Neural crest cell (in vitro differentiated cells): ENCODE measurements at regions not wholly inside any gene's neighbourhood (a gene's known extent, or its start where the extent isn't known, plus 50 kb on each side); places are given as distances from the start of the nearest gene placed in this dataset.

Source experiments
- DNase-seq: peaks from one replicate; pipeline ENCODE4 v3.0.0; 2021; ENCODE audit warnings: low read depth, mixed read lengths, low spot score
- H3K27ac Mint-ChIP-seq: one replicate; pipeline ENCODE4 v1.8.0; 2021; ENCODE audit warnings: mild to moderate bottlenecking, mixed read lengths; ENCODE audit not compliant: unreplicated experiment
- H3K27me3 Mint-ChIP-seq: 2 replicates; pipeline ENCODE4 v1.8.0; 2021; ENCODE audit warnings: low read depth, mild to moderate bottlenecking, mixed read lengths
- H3K36me3 Mint-ChIP-seq: 2 replicates; pipeline ENCODE4 v1.8.0; 2021; ENCODE audit warnings: low read depth, mild to moderate bottlenecking, mixed read lengths
- H3K4me1 Mint-ChIP-seq: 2 replicates; pipeline ENCODE4 v1.8.0; 2021; ENCODE audit warnings: mixed read lengths
- H3K4me3 Mint-ChIP-seq: one replicate; pipeline ENCODE4 v1.8.0; 2021; ENCODE audit warnings: mild to moderate bottlenecking, mixed read lengths
- H3K9me3 Mint-ChIP-seq: 2 replicates; pipeline ENCODE4 v1.8.0; 2021; ENCODE audit warnings: mixed read lengths
- CTCF ChIP-seq: fragments of 200-600 bp; sonication (generic); conservative IDR thresholded peaks from 2 replicates; pipeline ENCODE4 v1.5.0; 2021; ENCODE audit warnings: antibody characterized with exemption, mild to moderate bottlenecking

- peaks cover 21% of the 10 kb centered on the region for H3K4me1 Mint-ChIP-seq
- no peak for DNase-seq
- no peaks in the 10 kb centered on the region for H3K36me3 Mint-ChIP-seq
- H3K27ac Mint-ChIP-seq: no peak overlapping the region
- no peak overlapping the region for H3K4me3 Mint-ChIP-seq
- no peaks in the 10 kb centered on the region for H3K9me3 Mint-ChIP-seq
- TF ChIP-seq CTCF: no peak
- H3K27me3 Mint-ChIP-seq: no peaks in the 10 kb centered on the region
Measured at GRCh38 chr5:72041654-72042053, 65.6 kb upstream of the MAP1B start.

GRCh38 chr5:72042097-72042496, 65.2 kb upstream of the MAP1B start:
- no peak for DNase-seq
- no peak for TF ChIP-seq CTCF
- H3K4me3 Mint-ChIP-seq: no peak overlapping the region
- peaks cover under 1% of the 10 kb centered on the region for H3K9me3 Mint-ChIP-seq
- no peaks in the 10 kb centered on the region for H3K27me3 Mint-ChIP-seq
- no peak overlapping the region for H3K27ac Mint-ChIP-seq
- H3K4me1 Mint-ChIP-seq: peaks cover 17% of the 10 kb centered on the region
- no peaks in the 10 kb centered on the region for H3K36me3 Mint-ChIP-seq

DNA sequence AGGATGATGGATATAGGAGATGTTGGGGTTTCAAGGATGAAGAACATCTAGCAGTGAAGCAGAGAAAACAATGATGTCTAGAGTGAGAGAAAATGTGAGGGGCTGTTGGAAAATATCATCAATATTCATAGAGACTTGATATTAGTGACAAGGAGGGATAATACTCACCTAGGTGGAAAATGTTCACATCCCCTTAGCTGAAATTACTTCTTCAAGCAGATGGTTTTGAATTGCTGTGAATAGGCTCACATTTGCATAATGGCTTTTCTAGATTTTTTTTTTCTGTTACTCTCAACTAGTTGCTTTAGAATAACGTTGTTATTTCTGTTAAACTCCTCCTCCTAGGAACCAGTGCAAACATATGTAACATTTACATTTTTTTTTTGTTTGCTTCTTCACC, 61.6 kb upstream of the MAP1B start:
- no peak for DNase-seq
- Mint-ChIP-seq H3K4me1 (no peaks in the 10 kb centered on the region), H3K36me3 (no peaks in the 10 kb centered on the region), H3K4me3 (no peak overlapping the region), H3K27ac (no peak overlapping the region), H3K9me3 (peaks cover 4% of the 10 kb centered on the region), H3K27me3 (no peaks in the 10 kb centered on the region)
- no peak for TF ChIP-seq CTCF

DNA sequence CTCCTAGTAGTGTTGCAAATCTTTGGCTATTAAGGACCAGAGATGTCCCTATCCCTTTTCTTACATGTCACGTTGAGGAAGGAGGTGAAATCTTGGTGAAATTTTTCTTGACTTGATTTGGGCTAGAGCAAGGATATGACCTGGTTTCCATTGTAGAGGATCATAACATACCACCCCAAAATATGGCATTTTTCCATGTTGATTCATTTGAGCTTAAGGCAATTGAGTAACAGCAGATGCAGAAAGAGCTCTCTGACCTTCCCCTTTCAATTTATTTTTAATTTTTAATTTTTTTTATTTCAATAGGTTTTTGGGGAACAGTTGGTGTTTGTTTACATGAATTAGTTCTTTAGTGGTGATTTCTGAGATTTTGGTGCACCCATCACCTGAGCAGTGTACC, 61.2 kb upstream of the MAP1B start:
- Mint-ChIP-seq H3K9me3 (peaks cover 4% of the 10 kb centered on the region), H3K27ac (no peak overlapping the region), H3K27me3 (no peaks in the 10 kb centered on the region), H3K4me3 (no peak overlapping the region), H3K36me3 (no peaks in the 10 kb centered on the region), H3K4me1 (no peaks in the 10 kb centered on the region)
- DNase-seq: no peak
- TF ChIP-seq CTCF: no peak

DNA sequence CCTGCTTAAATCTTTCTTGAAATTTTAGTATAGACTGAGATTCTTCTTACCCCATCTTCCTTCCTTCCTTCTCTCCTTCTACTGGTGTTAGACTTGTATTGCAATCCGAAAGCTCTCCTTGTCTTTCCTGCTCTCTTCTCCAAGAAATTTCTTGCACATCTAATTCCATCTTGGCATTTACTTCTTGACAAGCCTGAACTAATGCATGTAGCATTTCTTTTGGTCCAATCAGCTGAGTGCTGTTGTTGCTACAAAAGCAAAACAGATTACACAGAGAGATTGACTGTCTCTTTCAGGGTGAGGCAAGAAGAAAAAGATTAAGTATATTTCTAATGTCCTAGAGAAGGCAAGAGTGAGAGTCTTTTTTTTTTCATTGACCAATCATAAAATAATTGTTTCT, 51.6 kb upstream of the MAP1B start:
- TF ChIP-seq CTCF: no peak
- peaks cover 36% of the 10 kb centered on the region for H3K27me3 Mint-ChIP-seq
- H3K4me3 Mint-ChIP-seq: no peak overlapping the region
- no peaks in the 10 kb centered on the region for H3K36me3 Mint-ChIP-seq
- peaks cover 12% of the 10 kb centered on the region for H3K4me1 Mint-ChIP-seq
- no peak overlapping the region for H3K27ac Mint-ChIP-seq
- no peaks in the 10 kb centered on the region for H3K9me3 Mint-ChIP-seq
- DNase-seq: no peak
